Sigmoid colon (tissue), 4 donors: ENCODE measurements at regions not wholly inside any gene's neighbourhood (a gene's known extent, or its start where the extent isn't known, plus 50 kb on each side); places are given as distances from the start of the nearest gene placed in this dataset.

ENCODE experiments used
- EP300 ChIP-seq, 4 donors: sonication (generic); formaldehyde crosslinking; IDR thresholded peaks; one replicate each; pipeline ENCODE4 v1.6.1; 2017; ENCODE audit warnings: antibody characterized with exemption in 4 of 4
- POLR2A ChIP-seq, 2 donors: fragments of 450-650 bp; IDR thresholded peaks; one replicate each; pipeline ENCODE4 v1.6.1; 2016; ENCODE audit warnings: antibody characterized with exemption in 2 of 2, mild to moderate bottlenecking in 2 of 2, moderate library complexity in 2 of 2
- POLR2AphosphoS5 ChIP-seq, 4 donors: sonication (generic); formaldehyde crosslinking; IDR thresholded peaks; one replicate each; pipeline ENCODE4 v1.6.1; 2017; ENCODE audit warnings: antibody characterized with exemption in 4 of 4
- TF ChIP-seq, protein P1 (sequence below), 4 experiments: fragments of 450-650 bp in 3 of 4; fragments of 200-600 bp in 1 of 4; IDR thresholded peaks; one replicate each; pipeline ENCODE4 v1.5.1; 2016 to 2019; ENCODE audit warnings: antibody characterized with exemption in 4 of 4, mild to moderate bottlenecking in 3 of 4, moderate library complexity in 2 of 4

- TF ChIP-seq POLR2A (IDR thresholded peaks at IDR 0.05), result no peak
- TF ChIP-seq, protein P1, sequence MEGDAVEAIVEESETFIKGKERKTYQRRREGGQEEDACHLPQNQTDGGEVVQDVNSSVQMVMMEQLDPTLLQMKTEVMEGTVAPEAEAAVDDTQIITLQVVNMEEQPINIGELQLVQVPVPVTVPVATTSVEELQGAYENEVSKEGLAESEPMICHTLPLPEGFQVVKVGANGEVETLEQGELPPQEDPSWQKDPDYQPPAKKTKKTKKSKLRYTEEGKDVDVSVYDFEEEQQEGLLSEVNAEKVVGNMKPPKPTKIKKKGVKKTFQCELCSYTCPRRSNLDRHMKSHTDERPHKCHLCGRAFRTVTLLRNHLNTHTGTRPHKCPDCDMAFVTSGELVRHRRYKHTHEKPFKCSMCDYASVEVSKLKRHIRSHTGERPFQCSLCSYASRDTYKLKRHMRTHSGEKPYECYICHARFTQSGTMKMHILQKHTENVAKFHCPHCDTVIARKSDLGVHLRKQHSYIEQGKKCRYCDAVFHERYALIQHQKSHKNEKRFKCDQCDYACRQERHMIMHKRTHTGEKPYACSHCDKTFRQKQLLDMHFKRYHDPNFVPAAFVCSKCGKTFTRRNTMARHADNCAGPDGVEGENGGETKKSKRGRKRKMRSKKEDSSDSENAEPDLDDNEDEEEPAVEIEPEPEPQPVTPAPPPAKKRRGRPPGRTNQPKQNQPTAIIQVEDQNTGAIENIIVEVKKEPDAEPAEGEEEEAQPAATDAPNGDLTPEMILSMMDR (IDR thresholded peaks at IDR 0.05), result no peak
- TF ChIP-seq POLR2AphosphoS5 (IDR thresholded peaks at IDR 0.05), result no peak
- no peak for TF ChIP-seq EP300 (IDR thresholded peaks at IDR 0.05)
Observed at GRCh38 chr3:194971009-194971408, 285.3 kb downstream of the FAM43A start.
